ENCODE measurements at regions not wholly inside any gene's neighbourhood (a gene's known extent, or its start where the extent isn't known, plus 50 kb on each side); places are given as distances from the start of the nearest gene placed in this dataset.

DNA sequence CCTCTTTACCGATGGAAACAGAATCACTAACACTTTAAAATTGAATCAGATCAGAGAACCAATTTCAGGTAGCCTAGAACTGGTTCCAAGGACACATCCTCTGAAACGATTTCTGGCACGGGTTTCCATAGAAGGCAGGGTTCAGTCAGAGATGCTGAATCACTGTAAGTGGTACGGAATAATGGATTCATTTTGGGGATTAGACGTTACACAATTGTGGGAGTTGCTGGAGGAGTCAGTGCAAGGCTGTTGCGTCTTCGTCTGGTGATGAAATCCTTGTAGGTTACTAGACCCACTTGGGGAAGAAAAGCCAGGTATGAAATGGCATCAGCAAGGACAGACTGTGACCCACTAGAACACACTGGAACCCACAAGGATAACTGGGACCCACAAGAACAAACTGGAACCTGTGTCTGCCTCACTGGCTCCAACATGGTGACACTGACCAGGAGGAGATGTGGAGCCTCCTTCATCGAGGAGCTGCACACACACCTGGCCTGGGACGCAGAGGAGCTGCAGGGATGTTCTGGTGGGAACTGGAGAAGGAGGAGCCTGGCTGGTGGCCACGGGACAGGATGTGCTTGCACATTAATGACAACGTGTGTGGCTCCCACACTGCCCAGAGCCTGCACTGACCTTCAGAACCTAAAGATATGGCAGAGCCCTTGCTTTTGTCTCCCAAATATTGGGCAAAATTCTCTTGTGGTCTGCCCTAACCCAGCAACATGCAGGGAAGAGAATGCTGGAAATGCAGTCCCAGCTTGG, 105.1 kb downstream of the TRAPPC11 start:
- no peak for DNase-seq (ENCODE audit: low read depth, low spot score)

DNA sequence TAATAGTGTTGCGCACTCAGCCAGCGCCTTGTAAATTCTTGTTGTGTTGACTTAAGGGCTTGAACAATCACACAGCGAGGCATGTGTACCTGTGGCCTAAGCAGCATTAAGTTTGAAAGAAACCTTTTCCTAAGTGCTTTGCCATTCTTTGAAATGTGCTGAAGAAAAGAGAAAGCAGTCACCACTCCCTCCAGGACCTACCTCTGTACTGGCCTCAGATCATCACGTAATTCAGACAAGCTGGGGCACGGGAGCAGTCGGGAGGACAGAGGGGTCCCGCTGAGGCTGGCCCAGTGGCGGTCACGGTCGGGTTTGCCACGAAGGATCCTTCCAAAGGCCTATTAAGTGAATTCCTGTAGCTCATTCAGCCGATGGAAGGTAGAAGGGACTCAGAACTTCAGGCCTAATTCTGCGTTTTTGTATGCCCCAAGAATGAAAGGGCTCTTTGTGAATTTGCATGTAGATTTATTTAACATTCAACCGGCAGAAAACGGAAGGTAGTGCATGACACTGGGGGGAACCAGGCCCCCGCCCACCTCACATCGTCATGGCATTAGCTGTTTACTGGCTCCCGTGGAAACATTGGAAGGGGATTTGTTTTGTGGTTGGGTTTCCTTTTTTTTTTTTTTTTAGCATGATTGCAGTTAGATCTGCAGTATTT, 106.3 kb downstream of the TRAPPC11 start:
- no peak for DNase-seq (ENCODE audit: low read depth, low spot score)

DNA sequence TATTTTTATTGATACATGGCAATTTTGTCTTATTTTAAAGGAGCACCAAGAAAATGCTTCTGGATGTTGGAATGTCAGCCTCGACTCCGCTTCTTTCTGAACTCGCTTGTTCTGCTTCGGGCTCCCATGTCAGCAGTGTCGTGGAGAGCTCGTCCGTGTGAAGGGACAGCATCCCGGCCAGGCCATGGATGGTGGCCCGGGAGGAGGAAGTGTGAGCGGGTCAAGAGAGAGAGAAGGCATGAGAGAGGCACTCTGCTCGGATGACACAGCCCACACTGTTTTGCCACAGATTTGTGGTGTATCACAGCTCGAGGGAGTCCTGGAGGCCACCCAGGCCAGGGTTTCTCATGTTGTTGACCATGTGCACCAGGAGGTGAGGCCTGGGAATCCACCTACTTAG, 107.0 kb downstream of the TRAPPC11 start:
- no peak for DNase-seq (ENCODE audit: low read depth, low spot score)

DNA sequence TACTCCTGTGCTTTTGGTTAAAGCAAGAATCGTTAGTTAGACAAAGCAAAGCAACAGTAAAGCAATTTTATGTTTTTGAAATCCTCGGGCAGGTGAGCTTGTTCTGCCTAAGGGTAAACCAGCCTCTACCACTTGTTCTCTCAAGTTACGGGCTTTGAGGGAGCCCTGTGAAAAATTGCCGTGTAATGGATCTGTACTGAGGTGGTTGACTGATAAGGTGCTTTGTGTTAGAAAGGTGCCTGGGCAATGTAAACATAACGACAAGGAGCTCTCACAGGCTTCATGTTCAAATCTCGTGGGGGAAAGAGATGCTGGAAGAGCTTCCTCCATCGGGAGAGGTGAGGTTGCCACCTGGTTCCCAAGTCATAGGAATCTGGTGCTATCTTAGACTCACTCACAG, 111.8 kb downstream of the TRAPPC11 start:
- peak; percentile 51 for DNase-seq (ENCODE audit: low read depth, low spot score)

DNA sequence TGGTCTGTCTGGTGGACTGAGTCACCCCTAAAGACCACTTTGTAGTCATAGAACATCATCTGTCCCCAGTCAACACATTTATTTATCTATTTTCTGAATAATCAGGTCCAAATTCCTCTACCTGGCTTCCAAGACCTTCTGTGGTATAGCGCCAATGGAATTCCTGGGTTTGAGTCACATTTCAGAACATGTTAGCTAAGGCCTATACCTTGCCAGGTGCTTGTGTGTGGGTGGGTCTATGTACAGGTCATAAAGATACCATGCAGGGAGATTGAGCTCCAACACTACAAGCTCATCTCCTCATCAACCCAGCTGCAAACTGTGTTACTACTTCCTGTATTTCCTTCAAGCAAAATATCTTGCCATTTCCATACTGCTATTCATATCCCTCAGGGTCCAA, 113.3 kb downstream of the TRAPPC11 start:
- DNase-seq (ENCODE audit: low read depth, low spot score) = no peak

DNA sequence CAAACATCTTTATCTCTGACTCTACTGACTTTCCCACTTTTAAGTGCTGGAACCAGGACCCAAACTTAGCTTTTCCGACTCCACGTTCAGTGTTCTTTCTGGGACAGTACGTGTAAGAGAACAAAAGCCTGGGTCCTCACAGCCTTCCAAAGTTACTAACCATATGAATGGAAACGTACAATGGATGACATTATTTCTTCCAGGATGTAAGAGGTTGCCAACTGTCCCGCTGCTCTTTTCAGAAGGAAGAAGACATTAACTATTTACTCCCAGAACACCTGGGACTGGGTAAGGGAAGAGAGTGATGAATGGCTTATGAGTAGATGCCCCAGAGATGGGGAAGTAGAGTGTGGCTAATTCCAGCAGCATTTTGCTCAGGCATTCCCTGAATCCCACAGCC, 114.7 kb downstream of the TRAPPC11 start:
- peak; percentile 25 for DNase-seq (ENCODE audit: low read depth, low spot score)

DNA sequence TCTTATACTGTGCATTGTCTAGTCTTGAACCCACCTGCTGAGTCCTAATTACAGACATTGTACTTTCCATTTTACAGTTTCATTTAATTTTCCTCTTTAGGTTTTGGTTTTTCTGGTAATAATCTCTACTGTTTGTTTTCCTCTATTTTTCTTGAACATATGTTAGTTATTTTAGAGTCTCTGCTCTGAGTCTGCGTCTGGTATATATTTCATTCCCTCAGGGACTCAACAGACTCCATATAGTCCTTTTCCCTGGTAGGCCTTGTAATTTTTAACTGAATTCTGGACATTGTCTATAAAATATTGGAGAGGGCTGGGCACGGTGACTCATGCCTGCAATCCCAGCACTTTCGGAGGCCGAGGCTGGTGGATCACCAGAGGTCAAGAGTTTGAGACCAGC, 121.8 kb upstream of the STOX2 start:
- DNase-seq (ENCODE audit: low read depth, low spot score) = no peak

DNA sequence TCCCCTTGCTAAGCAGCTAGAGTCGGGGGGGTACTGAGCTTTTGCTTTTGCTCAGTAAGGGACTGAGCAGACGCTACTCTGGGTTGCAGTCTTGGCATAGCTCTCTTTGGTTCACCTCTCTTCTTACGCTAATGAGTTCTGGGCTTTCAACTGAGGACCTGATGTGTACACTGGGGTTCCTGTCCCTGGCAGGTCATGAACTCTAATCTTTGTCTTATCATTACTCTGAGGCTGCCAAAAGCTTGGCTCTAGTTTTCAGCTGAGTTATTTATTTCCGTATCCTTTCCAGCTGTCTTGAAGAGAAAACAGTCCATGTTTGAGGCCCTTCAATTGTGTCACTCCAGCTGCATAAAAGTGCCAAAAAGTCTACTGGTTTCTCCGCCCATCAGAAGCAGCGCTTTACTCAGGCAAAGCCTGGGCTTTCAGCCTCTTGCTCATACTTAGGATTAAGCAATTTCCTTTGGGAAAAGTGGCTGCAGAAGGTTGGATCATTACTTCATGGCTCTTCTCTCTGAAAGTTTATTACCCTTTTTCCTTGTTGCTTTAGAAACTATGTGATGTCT, 121.0 kb upstream of the STOX2 start:
- DNase-seq (ENCODE audit: low read depth, low spot score) = no peak

DNA sequence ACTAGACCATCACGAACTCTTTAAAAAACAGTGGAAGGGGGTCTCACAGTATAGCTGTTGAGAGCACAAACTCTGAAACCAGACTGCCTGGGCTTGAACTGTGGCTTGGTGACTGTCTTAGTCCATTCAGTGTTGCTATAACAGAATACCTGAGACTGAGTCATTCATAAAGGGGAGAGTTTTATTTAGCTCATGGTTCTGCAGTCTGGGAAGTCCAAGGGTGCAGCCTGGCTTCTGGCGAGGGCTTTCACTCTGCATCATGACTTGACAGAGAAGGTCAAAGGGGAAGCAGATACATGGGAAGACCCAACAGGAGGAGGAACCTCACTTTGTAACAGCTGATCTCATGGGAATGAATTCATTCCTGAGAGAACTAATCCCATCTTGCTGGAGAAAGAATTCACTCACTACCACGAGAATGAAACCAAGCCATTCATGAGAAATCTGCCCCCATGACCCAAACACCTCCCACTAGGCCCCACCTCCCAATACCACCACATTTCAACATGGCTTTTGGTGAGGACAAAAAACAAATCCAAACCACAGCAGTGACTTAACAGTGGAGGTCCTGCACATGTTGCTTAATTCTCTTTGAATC, 116.7 kb upstream of the STOX2 start:
- no peak for DNase-seq (ENCODE audit: low read depth, low spot score)

DNA sequence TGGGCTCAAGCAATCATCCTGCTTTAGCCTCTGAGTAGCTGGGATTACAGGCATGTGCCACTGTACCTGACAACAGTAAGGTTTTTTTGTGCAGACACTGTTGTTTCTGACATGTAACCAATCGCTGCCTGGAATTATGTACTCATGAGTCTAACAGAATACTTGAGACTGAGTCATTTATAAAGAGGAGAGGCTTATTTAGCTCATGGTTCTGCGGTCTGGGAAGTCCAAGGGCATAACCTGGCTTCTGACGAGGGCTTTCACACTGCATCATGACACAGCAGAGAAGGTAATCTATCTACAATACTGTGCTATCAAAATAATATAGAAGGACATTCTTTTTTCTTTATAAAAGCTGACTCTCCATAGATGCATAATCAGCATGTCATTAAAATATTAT, 115.5 kb upstream of the STOX2 start:
- no peak for DNase-seq (ENCODE audit: low read depth, low spot score)

DNA sequence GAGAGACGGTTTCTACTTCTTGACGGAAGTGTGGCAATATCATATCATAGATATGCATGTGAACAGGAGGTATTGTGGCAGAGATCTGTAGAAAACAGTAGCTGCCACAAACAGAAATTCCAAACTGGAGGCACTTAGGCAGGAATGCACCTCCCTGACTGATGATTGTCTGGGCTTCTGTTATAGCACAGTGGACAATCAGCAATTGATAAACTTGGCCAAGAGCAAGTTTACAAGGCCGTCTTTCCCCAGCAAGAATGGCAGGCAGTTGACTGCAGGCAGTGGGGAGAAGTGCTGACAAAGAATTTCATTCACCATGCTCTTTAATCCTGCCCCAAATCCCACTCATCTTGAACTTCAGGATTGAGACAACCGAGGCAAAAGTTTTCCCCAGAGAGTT, 114.4 kb upstream of the STOX2 start:
- no peak for DNase-seq (ENCODE audit: low read depth, low spot score)

DNA sequence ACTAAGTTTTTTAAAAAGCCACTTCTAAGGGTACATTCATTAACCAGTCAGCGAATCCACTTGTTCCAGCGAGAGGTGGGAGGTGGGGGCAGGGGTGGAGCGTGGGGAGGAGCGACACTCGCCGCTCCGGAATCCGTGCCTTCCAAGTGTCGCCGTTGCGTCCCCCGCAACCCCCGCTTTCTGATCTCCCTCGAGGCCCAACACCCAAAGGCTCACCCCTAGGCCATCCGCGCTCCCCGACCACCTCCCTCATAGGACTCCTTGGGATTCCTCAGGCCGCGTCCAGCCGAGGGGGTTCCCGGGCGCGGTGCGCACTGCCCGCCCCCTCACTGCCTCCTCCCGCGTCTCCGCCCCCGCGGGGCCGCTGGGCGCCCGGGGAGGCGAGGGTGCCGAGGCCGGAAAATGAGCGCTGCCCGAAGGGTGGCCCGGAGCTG, 108.1 kb upstream of the STOX2 start:
- DNase-seq (ENCODE audit: low read depth, low spot score) = no peak

DNA sequence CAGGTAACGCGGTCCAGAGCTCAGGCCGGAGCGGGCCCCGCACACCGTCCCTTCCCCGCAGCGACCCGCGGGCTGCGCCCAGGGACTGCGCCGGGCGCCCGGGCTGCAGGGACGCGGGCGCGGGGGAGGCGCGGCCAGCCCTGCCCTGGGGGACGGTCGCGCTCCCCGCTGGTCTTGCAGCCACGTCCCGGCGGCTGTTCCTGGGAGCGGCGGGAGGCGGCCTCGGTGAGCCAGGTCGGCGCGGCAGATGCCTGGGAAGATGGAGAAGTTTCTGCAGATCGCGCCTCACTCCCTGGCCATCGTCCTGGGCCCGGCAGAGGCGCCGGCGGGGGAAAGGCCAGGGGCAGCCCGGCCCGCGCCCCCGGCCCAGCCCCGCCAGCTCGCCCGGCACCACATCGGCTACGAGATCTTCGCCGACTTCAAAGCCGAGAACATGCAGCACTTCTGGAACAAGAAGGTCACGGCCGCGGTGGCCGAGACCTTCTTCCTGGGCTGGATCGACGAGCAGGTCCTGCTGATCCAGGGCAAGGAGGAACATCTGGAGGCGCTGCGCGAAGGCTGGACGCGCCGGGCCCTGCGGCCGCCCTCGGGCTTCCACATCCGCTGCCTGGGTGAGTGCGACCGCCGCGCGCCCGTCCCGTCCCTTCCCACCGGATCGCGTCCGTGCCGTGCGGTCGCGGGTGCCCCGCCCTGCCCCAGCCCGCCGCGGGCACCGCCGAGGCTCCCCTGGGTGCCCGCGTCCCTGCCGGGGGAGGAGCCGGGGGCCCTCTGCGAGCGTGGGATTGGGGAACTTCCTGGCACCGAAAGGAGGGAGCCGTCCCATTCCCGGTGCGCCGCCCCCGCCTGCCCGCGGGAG, 107.4 kb upstream of the STOX2 start:
- peak; percentile 65 for DNase-seq (ENCODE audit: low read depth, low spot score)

DNA sequence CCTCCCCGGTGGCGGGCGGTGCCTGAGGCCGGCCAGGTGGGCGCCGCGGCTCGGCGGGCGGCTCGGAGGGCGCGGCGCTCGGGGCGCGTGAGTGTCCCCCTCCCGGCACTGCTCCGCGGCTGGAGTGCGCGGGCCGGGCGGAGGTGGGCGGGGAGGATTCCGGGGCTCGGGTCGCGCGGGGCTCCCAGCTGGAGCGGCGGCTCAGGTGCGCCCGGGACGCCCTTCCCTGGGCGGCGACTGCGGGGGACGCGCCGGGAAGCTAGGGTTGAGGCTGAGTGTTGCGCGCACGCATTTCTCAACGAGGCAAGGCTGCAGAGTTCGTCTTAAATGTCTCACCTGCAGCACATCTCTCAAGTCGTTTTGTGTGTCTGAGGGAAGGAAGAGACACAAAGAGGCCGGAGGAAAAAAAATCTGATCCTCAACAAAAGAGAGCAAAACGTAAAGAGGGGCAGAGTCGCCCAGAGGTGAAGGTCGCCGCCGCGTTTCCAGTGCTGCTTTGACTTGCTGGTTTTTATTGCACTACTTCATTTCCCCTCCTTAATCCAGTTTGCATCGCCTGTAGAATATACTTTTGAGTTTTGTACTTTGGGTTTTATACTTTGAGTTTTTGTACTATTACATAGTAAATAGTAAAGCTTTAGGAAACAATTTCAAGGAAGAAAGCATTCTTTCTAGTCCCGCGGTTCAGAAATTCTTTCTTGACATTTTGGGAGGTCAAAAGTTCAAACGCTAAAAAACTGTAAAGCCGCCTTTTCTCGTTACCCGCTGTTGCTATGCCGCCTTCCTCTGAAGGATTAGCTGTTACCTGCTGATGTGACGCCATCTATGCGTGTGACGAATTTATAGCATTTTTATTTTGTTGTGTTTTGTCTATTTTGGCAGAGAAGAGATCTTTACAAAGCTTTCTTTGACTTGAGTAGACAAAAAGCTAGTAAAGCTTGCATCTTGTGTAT, 106.5 kb upstream of the STOX2 start:
- peak; percentile 41 for DNase-seq (ENCODE audit: low read depth, low spot score)

DNA sequence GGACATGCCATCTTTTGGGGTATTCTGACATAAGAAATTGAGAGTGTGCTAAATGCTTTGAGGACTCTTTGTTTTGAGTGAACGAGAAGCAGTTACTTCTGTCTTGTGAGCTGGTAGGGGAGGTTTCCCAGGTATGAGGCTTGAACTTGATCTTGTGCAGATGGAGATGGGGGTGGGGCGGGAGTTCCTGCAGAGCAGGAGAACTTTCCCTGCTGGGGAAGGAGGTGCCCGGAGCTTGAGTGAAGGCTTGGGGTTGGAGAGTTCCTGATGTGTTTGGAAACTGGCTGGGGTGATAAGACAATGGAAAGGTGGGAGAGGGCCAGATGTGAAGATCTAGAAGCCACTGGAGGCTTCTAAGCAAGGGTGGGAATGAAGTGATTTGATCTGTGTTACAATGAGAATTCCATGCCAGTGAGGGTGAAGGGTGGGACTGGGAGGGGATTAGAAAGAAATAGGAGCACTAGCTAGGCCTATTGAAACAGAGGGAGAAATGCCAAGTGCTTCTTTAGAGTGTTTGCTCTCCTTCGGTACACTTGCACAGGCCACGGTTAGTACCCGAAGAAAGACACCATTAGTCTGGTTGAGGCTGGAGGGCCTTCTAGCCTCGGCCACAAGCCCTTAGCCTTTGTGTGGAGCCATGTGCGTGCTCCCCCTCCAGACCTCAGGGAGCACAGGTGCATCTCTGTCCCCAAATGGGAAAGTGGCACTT, 103.5 kb upstream of the STOX2 start:
- peak; percentile 27 for DNase-seq (ENCODE audit: low read depth, low spot score)

DNA sequence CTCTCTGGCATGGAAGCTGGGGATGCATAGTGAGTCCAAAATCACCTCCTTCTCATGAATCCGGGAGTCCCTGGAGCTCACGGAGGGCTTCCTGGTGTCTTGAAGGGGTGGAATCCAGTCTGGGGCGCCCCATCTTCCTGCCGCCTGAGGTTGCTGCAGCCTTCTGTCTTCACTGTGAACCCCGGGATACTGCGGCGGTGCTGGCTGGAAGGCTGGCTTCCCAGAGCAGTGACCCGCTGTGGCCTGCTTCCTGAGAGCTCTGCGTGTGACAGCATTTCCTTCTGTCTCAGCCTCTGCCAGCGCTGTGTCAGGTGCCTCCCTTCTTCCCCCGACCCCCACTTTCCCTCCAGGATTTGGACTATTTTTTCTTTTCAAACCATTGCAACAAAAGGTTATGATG, 98.8 kb upstream of the STOX2 start:
- no peak for DNase-seq (ENCODE audit: low read depth, low spot score)

DNA sequence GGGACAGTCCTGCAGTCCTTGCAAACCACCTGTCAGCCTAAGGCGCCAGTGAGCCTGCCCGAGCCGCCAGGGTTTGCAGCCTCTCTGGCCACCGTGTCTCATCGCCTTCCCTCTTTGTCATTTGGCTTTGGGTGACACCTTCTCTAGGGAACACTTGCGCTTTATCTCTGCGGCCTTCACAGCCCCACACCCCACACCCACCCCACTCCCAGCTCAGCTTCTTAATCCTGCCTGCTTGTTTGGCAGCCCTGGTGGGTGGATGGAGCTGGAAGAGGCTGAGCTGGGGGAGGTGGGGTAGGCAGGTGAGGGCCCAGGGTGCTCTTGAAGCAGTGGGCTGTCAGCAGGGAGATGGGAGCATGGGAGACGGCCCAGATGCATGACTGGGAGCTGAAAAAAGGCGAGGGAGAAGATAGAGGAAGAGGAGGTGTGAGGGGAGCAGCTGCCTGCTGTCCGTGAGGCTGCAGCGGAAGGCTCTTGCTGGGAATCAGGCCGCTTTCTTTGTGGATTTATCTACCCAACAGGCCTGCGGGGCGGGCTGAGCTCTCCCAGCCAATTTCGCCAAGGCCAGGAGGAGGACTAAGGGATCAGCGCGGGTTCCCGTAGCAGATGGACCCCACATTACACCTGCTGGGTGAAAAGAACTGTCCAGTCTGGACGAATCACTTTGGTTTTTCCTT, 97.5 kb upstream of the STOX2 start:
- peak; percentile 16 for DNase-seq (ENCODE audit: low read depth, low spot score)

DNA sequence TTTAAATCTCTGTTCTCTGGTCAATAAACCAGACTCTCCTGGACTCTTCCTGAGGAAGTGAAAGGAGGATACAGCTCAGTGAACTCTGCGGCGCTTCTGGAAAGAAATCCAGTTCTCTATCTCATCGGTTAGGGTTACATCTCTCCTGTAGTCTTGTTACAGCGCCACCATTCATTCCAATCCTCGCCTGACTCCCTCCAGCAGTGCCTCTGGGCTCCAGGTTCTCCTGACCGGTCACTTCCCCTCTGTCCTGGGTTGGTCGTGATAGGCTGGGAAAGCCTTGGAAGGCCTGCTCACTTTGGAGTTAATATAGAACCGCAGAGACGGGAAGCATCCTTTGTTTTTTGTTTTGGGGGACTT, 97.0 kb upstream of the STOX2 start:
- DNase-seq (ENCODE audit: low read depth, low spot score) = peak; percentile 44

DNA sequence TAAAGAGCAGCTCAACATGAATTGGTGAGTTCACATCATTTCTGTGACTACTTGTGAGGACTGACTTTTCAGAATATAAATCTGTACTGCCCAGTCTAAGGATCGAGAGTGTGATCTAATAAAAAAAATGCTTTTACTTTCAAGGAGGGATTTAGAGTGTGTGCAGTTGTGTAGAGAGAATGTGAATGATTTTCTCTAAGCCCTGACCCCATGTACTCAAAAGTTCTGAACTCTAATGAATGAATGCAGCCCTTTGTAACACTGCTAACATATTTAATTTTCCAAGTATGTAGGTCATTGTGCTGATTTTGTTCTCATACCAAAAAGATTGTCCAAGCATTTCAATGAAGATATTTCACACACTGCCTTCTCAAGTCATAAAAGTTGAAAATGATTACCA, 92.5 kb upstream of the STOX2 start:
- DNase-seq (ENCODE audit: low read depth, low spot score) = no peak

Measured in ELF-1 (cell line).